ENCODE measurements at regions not wholly inside any gene's neighbourhood (a gene's known extent, or its start where the extent isn't known, plus 50 kb on each side); places are given as distances from the start of the nearest gene placed in this dataset.

GRCh38 chr13:62633448-62633847, 1217.8 kb upstream of the PCDH20 start:
- no peak for TF ChIP-seq EZH2 (optimal IDR thresholded peaks at IDR 0.05; ENCODE audit: low read depth, low read length)
- TF ChIP-seq, protein P1, sequence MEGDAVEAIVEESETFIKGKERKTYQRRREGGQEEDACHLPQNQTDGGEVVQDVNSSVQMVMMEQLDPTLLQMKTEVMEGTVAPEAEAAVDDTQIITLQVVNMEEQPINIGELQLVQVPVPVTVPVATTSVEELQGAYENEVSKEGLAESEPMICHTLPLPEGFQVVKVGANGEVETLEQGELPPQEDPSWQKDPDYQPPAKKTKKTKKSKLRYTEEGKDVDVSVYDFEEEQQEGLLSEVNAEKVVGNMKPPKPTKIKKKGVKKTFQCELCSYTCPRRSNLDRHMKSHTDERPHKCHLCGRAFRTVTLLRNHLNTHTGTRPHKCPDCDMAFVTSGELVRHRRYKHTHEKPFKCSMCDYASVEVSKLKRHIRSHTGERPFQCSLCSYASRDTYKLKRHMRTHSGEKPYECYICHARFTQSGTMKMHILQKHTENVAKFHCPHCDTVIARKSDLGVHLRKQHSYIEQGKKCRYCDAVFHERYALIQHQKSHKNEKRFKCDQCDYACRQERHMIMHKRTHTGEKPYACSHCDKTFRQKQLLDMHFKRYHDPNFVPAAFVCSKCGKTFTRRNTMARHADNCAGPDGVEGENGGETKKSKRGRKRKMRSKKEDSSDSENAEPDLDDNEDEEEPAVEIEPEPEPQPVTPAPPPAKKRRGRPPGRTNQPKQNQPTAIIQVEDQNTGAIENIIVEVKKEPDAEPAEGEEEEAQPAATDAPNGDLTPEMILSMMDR (IDR thresholded peaks at IDR 0.05; ENCODE audit: low read length), result no peak

Measured in MM.1S (cell line).